ENCODE measurements at regions not wholly inside any gene's neighbourhood (a gene's known extent, or its start where the extent isn't known, plus 50 kb on each side); places are given as distances from the start of the nearest gene placed in this dataset.
"Not testable (repeated sequence)": the region's sequence is repeated elsewhere in the genome, so short reads cannot be mapped to it uniquely, and the experiment has no call there.

- no peak for DNase-seq (ENCODE audit: extremely low read depth, low read depth)
Measured at GRCh38 chr22:33142282-33143055, 84.3 kb upstream of the SYN3 start.

GRCh38 chr22:33139937-33140336 is 81.8 kb upstream of the SYN3 start:
- DNase-seq (ENCODE audit: extremely low read depth, low read depth), result no peak

GRCh38 chr22:33138333-33138732 is 80.2 kb upstream of the SYN3 start:
- DNase-seq (ENCODE audit: extremely low read depth, low read depth), result not testable (repeated sequence)

GRCh38 chr22:33130473-33130872 is 72.3 kb upstream of the SYN3 start:
- DNase-seq (ENCODE audit: extremely low read depth, low read depth), result no peak

- DNase-seq (ENCODE audit: extremely low read depth, low read depth), result no peak
Measured at GRCh38 chr22:33129621-33130020, 71.4 kb upstream of the SYN3 start.

- no peak for DNase-seq (ENCODE audit: extremely low read depth, low read depth)
Measured at GRCh38 chr22:33126881-33127280, 68.7 kb upstream of the SYN3 start.

GRCh38 chr22:33124471-33124870 is 66.3 kb upstream of the SYN3 start:
- DNase-seq (ENCODE audit: extremely low read depth, low read depth), result no peak

GRCh38 chr22:33122439-33122838 is 64.3 kb upstream of the SYN3 start:
- peak; percentile 6 for DNase-seq (ENCODE audit: extremely low read depth, low read depth)

- no peak for DNase-seq (ENCODE audit: extremely low read depth, low read depth)
Measured at GRCh38 chr22:33119044-33119443, 60.9 kb upstream of the SYN3 start.

GRCh38 chr22:33117821-33118220 is 59.6 kb upstream of the SYN3 start:
- no peak for DNase-seq (ENCODE audit: extremely low read depth, low read depth)

- no peak for DNase-seq (ENCODE audit: extremely low read depth, low read depth)
Measured at GRCh38 chr22:33116841-33117547, 58.8 kb upstream of the SYN3 start.

- DNase-seq (ENCODE audit: extremely low read depth, low read depth), result no peak
Measured at GRCh38 chr22:33114565-33114964, 56.4 kb upstream of the SYN3 start.

GRCh38 chr22:33112580-33112979 is 54.4 kb upstream of the SYN3 start:
- no peak for DNase-seq (ENCODE audit: extremely low read depth, low read depth)

- no peak for DNase-seq (ENCODE audit: extremely low read depth, low read depth)
Measured at GRCh38 chr22:33111491-33111890, 53.3 kb upstream of the SYN3 start.

GRCh38 chr22:33110562-33111163 is 52.5 kb upstream of the SYN3 start:
- DNase-seq (ENCODE audit: extremely low read depth, low read depth), result no peak

GRCh38 chr22:33109514-33110430 is 51.6 kb upstream of the SYN3 start:
- DNase-seq (ENCODE audit: extremely low read depth, low read depth), result no peak

- no peak for DNase-seq (ENCODE audit: extremely low read depth, low read depth)
Measured at GRCh38 chr22:33108037-33108436, 49.9 kb upstream of the SYN3 start.
